GM21529 (cell line): ENCODE measurements at regions not wholly inside any gene's neighbourhood (a gene's known extent, or its start where the extent isn't known, plus 50 kb on each side); places are given as distances from the start of the nearest gene placed in this dataset.
A peak's percentile ranks its signal among the peaks of the same experiment; 100 is the strongest.
"Not testable (repeated sequence)": the region's sequence is repeated elsewhere in the genome, so short reads cannot be mapped to it uniquely, and the experiment has no call there.

Source experiments
- ATAC-seq: cut with Tn5 transposase; IDR thresholded peaks from one replicate; pipeline ENCODE4 v1.9.1; 2021; ENCODE audit not compliant: unreplicated experiment

- no peak for ATAC-seq
Measured at GRCh38 chr7:19958309-19958896, 185.0 kb upstream of the TMEM196 start.

GRCh38 chr7:19957664-19958063 lies 184.2 kb upstream of the TMEM196 start:
- no peak for ATAC-seq

GRCh38 chr7:19954166-19954565 lies 180.7 kb upstream of the TMEM196 start:
- ATAC-seq = not testable (repeated sequence)

GRCh38 chr7:19953411-19953810 lies 180.0 kb upstream of the TMEM196 start:
- ATAC-seq = not testable (repeated sequence)

GRCh38 chr7:19948160-19948559 lies 174.7 kb upstream of the TMEM196 start:
- no peak for ATAC-seq

- ATAC-seq = no peak
Measured at GRCh38 chr7:19944363-19945120, 171.1 kb upstream of the TMEM196 start.

GRCh38 chr7:19939746-19940145 lies 166.3 kb upstream of the TMEM196 start:
- no peak for ATAC-seq

GRCh38 chr7:19932549-19933249 lies 159.3 kb upstream of the TMEM196 start:
- ATAC-seq = no peak

- no peak for ATAC-seq
Measured at GRCh38 chr7:19930851-19931250, 157.4 kb upstream of the TMEM196 start.

- no peak for ATAC-seq
Measured at GRCh38 chr7:19930051-19930450, 156.6 kb upstream of the TMEM196 start.

- ATAC-seq = peak; percentile 94
Measured at GRCh38 chr7:19928247-19928646, 154.8 kb upstream of the TMEM196 start.

GRCh38 chr7:19920705-19921104 lies 147.3 kb upstream of the TMEM196 start:
- no peak for ATAC-seq

- no peak for ATAC-seq
Measured at GRCh38 chr7:19920166-19920565, 146.7 kb upstream of the TMEM196 start.

- ATAC-seq = no peak
Measured at GRCh38 chr7:19919261-19920095, 146.1 kb upstream of the TMEM196 start.

GRCh38 chr7:19916046-19916445 lies 142.6 kb upstream of the TMEM196 start:
- ATAC-seq = no peak

- no peak for ATAC-seq
Measured at GRCh38 chr7:19915596-19915995, 142.2 kb upstream of the TMEM196 start.

- ATAC-seq = no peak
Measured at GRCh38 chr7:19914866-19915265, 141.4 kb upstream of the TMEM196 start.

GRCh38 chr7:19900118-19900517 lies 126.7 kb upstream of the TMEM196 start:
- ATAC-seq = no peak

- no peak for ATAC-seq
Measured at GRCh38 chr7:19899529-19899928, 126.1 kb upstream of the TMEM196 start.

- not testable (repeated sequence) for ATAC-seq
Measured at GRCh38 chr7:19882893-19883292, 109.5 kb upstream of the TMEM196 start.

GRCh38 chr7:19872094-19872493 lies 98.7 kb upstream of the TMEM196 start:
- ATAC-seq = no peak
